GM18517 (cell line): ENCODE measurements at regions not wholly inside any gene's neighbourhood (a gene's known extent, or its start where the extent isn't known, plus 50 kb on each side); places are given as distances from the start of the nearest gene placed in this dataset.
"Not testable (repeated sequence)": the region's sequence is repeated elsewhere in the genome, so short reads cannot be mapped to it uniquely, and the experiment has no call there.

ENCODE experiments used
- ATAC-seq: cut with Tn5 transposase; IDR thresholded peaks from one replicate; pipeline ENCODE4 v1.9.1; 2021; ENCODE audit warnings: mild to moderate bottlenecking, moderate library complexity; ENCODE audit not compliant: unreplicated experiment

GRCh38 chrX:121169099-121170035 lies 122.0 kb downstream of the GLUD2 start:
- ATAC-seq = no peak

DNA sequence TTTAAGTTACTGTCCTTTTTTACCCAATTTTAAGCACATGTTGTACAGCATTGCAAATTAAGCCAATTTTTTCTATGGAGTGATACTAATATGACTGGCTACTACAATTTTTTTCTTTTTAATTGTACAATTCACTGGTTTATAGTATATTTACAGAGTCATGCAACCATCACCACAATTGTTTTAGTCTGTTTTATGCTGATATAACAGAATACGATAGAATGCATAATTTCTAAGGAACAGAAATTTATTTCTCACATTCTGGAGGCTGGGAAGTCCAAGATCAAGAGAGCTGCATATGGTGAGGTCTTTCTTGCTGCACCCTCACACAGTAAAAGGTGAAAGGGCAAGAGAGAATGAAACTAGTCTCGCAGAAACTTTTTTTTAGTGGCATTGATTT lies 125.3 kb downstream of the GLUD2 start:
- no peak for ATAC-seq

DNA sequence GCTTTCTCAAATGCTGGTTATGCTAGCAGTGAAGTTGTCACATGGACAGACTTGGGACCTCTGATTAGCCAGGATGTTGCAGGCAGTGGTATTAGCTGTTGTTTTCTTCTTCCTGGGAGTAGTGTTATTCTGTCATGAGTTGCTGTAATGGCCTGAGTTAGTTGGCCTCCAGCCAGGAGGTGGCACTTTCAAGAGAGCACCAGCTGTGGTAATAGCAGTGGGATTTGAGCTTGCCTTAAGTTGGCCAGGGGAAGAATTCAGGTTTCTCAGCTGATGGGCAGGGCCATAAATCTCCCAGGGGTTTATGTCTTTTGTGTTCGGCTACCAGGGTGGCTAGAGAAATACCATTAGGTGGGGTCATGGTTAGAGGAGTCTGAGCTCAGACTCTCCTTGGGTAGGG lies 132.6 kb downstream of the GLUD2 start:
- no peak for ATAC-seq

GRCh38 chrX:121191779-121192178 lies 144.4 kb downstream of the GLUD2 start:
- no peak for ATAC-seq

- ATAC-seq = no peak
These were observed 148.3 kb downstream of the GLUD2 start for GRCh38 chrX:121195719-121196118.

DNA sequence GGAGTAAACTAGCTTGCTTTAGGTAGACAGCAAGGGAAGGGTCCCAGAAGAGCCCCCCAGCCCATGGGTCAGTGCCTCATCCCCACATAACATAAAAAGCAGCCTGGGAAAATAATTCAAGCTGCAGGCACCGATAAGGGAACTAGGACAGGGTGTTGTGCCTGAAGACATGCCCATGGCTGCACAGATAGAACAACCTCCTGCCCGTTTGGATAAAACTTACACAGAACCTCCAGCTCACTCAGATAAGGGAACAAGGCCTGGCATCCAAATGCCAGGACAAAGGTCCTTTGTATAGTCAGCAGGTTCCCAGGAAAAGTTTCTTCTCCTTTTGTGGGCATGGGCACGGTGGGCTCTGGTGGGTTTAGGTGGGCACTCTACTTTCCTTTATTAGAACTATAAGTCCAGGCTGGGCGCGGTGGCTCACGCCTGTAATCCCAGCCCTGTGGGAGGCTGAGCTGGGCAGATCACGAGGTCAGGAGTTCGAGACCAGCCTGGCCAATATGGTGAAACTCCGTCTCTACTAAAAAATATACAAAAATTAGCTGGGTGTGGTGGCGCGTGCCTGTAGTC lies 149.5 kb downstream of the GLUD2 start:
- not testable (repeated sequence) for ATAC-seq

DNA sequence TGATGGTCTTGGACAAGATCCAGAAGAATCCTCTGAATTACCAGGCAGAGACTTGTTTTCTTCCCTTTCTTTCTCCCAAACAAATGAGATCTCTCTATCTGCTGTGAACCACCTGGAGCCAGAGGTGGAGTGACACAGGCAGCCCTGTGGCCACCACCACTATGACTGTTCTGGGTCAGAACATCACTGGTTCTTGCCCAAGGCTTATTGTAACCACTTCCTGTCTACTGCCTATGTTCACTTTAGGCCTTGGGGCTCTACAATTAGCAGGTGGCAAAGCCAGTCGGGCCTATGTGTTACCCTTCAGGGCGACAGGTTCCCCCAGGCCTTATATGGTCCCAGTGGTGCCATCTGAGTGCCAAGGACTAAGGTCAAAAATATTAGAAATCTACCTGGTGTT lies 161.2 kb downstream of the GLUD2 start:
- ATAC-seq = no peak

- no peak for ATAC-seq
These were observed 169.4 kb downstream of the GLUD2 start for GRCh38 chrX:121216641-121217374.

GRCh38 chrX:121221322-121221977 lies 174.0 kb downstream of the GLUD2 start:
- no peak for ATAC-seq

GRCh38 chrX:121227888-121228287 lies 180.5 kb downstream of the GLUD2 start:
- no peak for ATAC-seq

DNA sequence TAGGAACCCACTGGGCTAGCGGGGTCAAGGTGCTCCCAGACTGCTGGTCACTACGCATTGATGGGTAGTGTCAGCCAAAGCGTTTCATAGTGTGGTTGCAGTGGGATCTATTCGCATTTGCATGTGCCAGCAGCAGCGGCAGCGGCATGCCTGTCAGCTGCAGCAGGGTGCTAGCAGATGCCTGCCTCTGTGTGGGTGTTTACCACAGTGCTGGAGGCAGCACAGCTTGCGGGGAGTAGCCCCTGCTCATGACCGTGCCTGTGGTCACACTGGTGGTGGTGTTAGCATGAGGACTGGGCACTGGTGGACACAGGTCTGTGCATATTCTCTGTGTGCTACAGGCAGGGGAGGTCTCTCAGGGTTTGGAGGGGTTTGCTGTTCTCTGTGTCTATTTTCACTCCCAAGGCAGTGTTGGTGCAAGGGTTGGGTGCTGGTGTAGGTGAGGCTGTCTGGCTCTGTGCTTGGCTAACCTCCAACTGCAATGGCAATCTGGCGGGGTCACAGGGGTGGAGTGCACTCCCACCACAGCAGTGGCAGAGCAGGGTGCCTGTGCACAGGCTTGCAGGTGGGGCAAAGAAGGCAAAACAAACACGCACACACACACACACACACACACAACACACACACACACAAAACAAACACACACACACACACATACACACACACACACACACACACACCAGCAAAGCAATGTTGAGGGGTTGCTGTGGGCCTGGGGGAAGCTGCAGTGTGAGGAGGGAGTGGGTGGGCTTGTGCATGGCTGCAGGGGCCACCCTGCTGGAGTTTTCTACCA lies 184.4 kb downstream of the GLUD2 start:
- ATAC-seq = no peak

GRCh38 chrX:121236040-121236439 lies 188.6 kb downstream of the GLUD2 start:
- no peak for ATAC-seq

GRCh38 chrX:121238093-121238492 lies 190.7 kb downstream of the GLUD2 start:
- no peak for ATAC-seq

DNA sequence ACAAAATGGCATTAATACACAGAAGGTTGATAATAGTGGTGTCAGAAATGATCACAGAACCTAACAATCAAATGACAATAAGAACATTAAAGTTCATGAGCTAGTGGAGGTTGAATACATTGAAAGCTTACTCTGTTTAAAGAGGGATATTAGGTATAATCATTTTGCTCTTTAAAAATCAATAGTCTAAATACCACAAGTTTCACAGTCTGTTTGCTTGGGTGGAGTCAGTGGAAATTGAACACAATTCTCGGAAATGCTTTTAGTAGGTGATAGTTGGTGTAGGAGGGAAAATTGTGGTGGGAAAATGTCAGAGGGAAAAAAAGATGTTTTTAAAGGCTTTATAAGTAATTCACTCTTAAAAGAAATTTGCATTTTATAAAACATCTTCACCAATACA lies 197.1 kb downstream of the GLUD2 start:
- ATAC-seq = no peak

DNA sequence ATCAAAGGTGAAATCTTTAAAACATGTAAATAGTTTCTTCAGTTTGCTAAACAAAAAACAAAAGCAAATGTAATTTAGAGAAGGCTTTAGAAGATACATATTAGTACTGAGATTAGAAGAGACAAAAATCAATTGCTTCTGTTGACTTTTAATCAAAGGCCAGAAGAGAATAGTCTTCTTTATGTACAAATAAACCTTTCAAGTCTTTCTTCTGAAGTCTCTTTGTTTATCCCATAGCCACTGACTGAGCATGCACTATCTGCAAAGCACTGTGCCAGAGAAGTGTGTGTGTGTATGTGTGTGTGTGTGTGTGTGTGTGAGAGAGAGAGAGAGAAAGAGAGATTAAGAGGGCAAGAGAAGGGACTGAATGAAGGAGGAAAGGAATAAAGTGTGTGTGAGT lies 198.4 kb downstream of the GLUD2 start:
- no peak for ATAC-seq

DNA sequence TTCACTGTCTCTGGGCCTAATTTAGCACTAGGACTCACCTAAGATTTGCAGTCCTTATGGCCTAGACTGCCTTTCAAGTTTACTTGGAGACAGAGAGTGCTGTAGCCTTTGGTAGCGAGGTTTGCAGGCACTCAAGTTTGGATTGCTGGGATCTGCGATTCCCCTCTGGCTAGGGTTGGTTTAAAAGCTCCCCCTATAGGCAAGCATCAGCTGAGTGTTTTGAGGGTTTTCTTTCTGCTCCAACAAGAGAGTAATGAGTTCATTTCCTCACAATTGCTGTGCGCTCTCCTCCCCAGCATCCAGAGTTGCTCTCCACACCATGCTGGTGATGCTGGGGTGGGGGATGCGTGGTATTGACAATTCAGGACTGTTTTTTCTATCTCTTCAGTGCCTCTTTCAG lies 206.9 kb downstream of the GLUD2 start:
- ATAC-seq = no peak

- no peak for ATAC-seq
These were observed 209.2 kb downstream of the GLUD2 start for GRCh38 chrX:121256647-121257046.

DNA sequence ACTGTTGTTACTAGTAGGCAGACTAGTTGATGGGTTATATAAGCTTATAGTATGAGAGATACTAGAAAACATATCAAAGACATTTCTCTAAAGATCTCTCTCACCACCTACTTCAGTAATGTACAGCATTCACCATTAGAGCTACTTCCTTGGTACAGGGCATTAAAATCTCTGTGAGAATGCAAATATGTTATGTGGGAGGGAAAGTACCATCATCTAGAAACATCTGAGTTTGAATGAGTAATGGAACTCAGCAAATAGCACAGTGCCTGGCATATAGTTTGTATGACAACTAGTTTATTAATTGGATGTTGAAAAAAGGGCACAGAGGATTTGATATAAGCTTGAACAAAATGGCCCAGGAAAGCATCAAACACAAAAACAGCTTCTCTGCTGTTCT lies 211.1 kb downstream of the GLUD2 start:
- no peak for ATAC-seq

GRCh38 chrX:121259170-121259569 lies 211.8 kb downstream of the GLUD2 start:
- no peak for ATAC-seq

GRCh38 chrX:121260596-121261240 lies 213.3 kb downstream of the GLUD2 start:
- ATAC-seq = no peak
